Upper lobe of left lung (tissue), 6 donors: ENCODE measurements at regions not wholly inside any gene's neighbourhood (a gene's known extent, or its start where the extent isn't known, plus 50 kb on each side); places are given as distances from the start of the nearest gene placed in this dataset.
A peak's percentile ranks its signal among the peaks of the same experiment; 100 is the strongest.

Source experiments
- ATAC-seq, 2 donors: fragments of 200-7000 bp; cut with Tn5 transposase; one replicate each; pipeline ENCODE4 v1.9.1; 2022; ENCODE audit warnings: mild to moderate bottlenecking in 2 of 2, moderate library complexity in 2 of 2; ENCODE audit not compliant: low FRiP score in 2 of 2
- DNase-seq, 2 donors: peaks; one replicate each; pipeline ENCODE4 v3.0.0-alpha.2; 2019 to 2020
- H3K27ac ChIP-seq, 4 donors: fragments of 200-600 bp; sonication (generic); one replicate each; pipeline ENCODE4 v1.5.1; 2016 to 2019
- H3K27me3 ChIP-seq, 4 donors: fragments of 200-600 bp; sonication (generic); one replicate each; pipeline ENCODE4 v1.5.1; 2017 to 2019
- H3K36me3 ChIP-seq, 4 donors: fragments of 200-600 bp; sonication (generic); one replicate each; pipeline ENCODE4 v1.5.1; 2016 to 2019
- H3K4me1 ChIP-seq, 4 donors: fragments of 200-600 bp; sonication (generic); one replicate each; pipeline ENCODE4 v1.5.1; 2018 to 2019
- H3K4me3 ChIP-seq, 4 donors: fragments of 200-600 bp; sonication (generic); one replicate each; pipeline ENCODE4 v1.5.1; 2017 to 2019; ENCODE audit warnings: mild to moderate bottlenecking in 2 of 4, moderate library complexity in 1 of 4
- H3K9me3 ChIP-seq, 4 donors: fragments of 200-600 bp; sonication (generic); one replicate each; pipeline ENCODE4 v1.5.1; 2018 to 2019
- EP300 ChIP-seq, 4 donors: sonication (generic); formaldehyde crosslinking; IDR thresholded peaks; one replicate each; pipeline ENCODE4 v1.5.1; 2017; ENCODE audit warnings: antibody characterized with exemption in 4 of 4, control low read depth in 2 of 4
- POLR2A ChIP-seq, 4 donors: fragments of 450-650 bp; IDR thresholded peaks; one replicate each; pipeline ENCODE4 v1.5.1; 2016 to 2017; ENCODE audit warnings: antibody characterized with exemption in 4 of 4, mild to moderate bottlenecking in 2 of 4
- POLR2AphosphoS5 ChIP-seq, 2 donors: sonication (generic); formaldehyde crosslinking; IDR thresholded peaks; one replicate each; pipeline ENCODE4 v1.5.1; 2017; ENCODE audit warnings: antibody characterized with exemption in 2 of 2
- whole genome bisulfite sequencing, 2 donors: methylation state at CpG; one replicate each; pipeline ENCODE4 v1.1.5; 2017 to 2018; 5-methylcytosine and 5-hydroxymethylcytosine counted together
- TF ChIP-seq, protein P1 (sequence below), 6 experiments: fragments of 450-650 bp in 4 of 6; fragments of 200-600 bp in 2 of 6; sonication (generic) in 2 of 6; IDR thresholded peaks; one replicate each; pipeline ENCODE4 v1.5.1; 2016 to 2019; ENCODE audit warnings: antibody characterized with exemption in 6 of 6
- donor health status: DM: no; HTN: no; CAD: no; lungs with moderate emphysema.
- donor health status: DM: no; HTN: yes; CAD: no; lungs with severe emphysema.

GRCh38 chr22:25364736-25365241, 145.3 kb downstream of the CRYBB2 start:
- DNase-seq (no peak), ATAC-seq (no peak)
- TF ChIP-seq EP300 (IDR thresholded peaks at IDR 0.05) (no peak), POLR2AphosphoS5 (IDR thresholded peaks at IDR 0.05) (no peak), POLR2A (IDR thresholded peaks at IDR 0.05) (no peak)
- TF ChIP-seq, protein P1, sequence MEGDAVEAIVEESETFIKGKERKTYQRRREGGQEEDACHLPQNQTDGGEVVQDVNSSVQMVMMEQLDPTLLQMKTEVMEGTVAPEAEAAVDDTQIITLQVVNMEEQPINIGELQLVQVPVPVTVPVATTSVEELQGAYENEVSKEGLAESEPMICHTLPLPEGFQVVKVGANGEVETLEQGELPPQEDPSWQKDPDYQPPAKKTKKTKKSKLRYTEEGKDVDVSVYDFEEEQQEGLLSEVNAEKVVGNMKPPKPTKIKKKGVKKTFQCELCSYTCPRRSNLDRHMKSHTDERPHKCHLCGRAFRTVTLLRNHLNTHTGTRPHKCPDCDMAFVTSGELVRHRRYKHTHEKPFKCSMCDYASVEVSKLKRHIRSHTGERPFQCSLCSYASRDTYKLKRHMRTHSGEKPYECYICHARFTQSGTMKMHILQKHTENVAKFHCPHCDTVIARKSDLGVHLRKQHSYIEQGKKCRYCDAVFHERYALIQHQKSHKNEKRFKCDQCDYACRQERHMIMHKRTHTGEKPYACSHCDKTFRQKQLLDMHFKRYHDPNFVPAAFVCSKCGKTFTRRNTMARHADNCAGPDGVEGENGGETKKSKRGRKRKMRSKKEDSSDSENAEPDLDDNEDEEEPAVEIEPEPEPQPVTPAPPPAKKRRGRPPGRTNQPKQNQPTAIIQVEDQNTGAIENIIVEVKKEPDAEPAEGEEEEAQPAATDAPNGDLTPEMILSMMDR (IDR thresholded peaks at IDR 0.05), result no peak
- no peaks in the 10 kb centered on the region for H3K27me3 ChIP-seq
- WGBS, 2 donors, result 39 to 50% methylated on average over 7 to 13 of the region's 13 CpGs
- H3K36me3 ChIP-seq, result peaks cover under 1 to 7% (median 3%) of the 10 kb centered on the region in 4 donors
- H3K9me3 ChIP-seq, result no peaks in the 10 kb centered on the region
- peaks cover 18 to 50% (median 23%) of the 10 kb centered on the region in 4 donors for H3K4me1 ChIP-seq
- H3K27ac ChIP-seq, result peak overlapping the region in 2 of 4 donors; percentile 30 to 42
- no peak overlapping the region for H3K4me3 ChIP-seq

DNA sequence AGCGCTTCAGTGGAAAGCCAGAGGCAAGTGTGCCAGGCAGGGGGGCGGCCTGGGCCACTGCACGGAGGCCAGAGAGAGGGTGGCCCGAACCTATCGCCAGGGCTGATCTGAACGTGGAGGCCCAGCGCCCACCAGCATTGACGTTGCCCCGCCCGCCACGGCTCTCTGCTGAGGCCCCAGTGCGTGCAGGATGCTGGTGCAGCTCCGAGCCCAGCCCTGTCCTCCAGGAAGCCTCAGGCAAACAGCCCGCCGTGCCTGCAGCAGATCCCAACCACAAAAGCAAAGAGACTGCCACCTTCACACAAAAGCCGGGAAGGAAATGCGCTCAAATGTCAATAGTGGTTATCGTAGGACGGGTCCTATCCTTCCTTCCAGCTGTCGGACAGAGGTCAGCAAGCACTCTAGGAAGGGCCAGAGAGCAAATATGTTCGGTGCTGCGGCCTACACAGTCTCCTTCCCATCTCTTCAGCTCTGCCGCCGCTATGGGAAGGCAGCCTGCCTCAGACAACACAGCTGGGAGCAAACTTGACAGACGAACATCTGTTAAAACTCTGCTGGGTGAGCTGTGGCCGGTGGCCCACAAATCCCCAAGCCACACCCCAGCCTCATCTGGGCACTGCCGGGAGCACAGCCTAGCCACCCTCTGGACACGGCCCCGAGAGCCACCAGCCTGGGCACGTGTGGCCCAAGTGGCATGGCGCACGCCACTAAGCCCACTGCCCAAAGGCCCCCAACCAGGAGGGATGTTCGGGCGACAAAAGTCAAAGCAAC, 146.2 kb downstream of the CRYBB2 start:
- Histone ChIP-seq H3K9me3 (no peaks in the 10 kb centered on the region), H3K4me1 (peaks cover 18 to 50% (median 23%) of the 10 kb centered on the region in 4 donors), H3K27ac (peak overlapping the region in 1 of 4 donors; percentile 30), H3K4me3 (no peak overlapping the region), H3K27me3 (no peaks in the 10 kb centered on the region), H3K36me3 (peaks cover 0 to 3% (median 0%) of the 10 kb centered on the region in 4 donors)
- WGBS, 2 donors, result 67 to 83% methylated on average over 8 to 29 of the region's 34 CpGs
- ATAC-seq, result no peak
- peak in 1 of 2 donors; percentile 50 for TF ChIP-seq POLR2AphosphoS5 (IDR thresholded peaks at IDR 0.05)
- TF ChIP-seq EP300 (IDR thresholded peaks at IDR 0.05), result no peak
- no peak for DNase-seq

- Histone ChIP-seq H3K9me3 (no peaks in the 10 kb centered on the region), H3K27me3 (no peaks in the 10 kb centered on the region), H3K4me1 (peaks cover 18 to 50% (median 23%) of the 10 kb centered on the region in 4 donors), H3K27ac (no peak overlapping the region), H3K36me3 (no peaks in the 10 kb centered on the region), H3K4me3 (no peak overlapping the region)
- TF ChIP-seq POLR2A (IDR thresholded peaks at IDR 0.05), result no peak
- no peak for TF ChIP-seq POLR2AphosphoS5 (IDR thresholded peaks at IDR 0.05)
- TF ChIP-seq EP300 (IDR thresholded peaks at IDR 0.05), result no peak
- TF ChIP-seq, protein P1 (IDR thresholded peaks at IDR 0.05), result no peak
- ATAC-seq (no peak), DNase-seq (no peak)
- WGBS, 2 donors, result 87 to 100% methylated on average over 2 to 10 of the region's 10 CpGs
These were observed 147.0 kb downstream of the CRYBB2 start for GRCh38 chr22:25366408-25366807.

DNA sequence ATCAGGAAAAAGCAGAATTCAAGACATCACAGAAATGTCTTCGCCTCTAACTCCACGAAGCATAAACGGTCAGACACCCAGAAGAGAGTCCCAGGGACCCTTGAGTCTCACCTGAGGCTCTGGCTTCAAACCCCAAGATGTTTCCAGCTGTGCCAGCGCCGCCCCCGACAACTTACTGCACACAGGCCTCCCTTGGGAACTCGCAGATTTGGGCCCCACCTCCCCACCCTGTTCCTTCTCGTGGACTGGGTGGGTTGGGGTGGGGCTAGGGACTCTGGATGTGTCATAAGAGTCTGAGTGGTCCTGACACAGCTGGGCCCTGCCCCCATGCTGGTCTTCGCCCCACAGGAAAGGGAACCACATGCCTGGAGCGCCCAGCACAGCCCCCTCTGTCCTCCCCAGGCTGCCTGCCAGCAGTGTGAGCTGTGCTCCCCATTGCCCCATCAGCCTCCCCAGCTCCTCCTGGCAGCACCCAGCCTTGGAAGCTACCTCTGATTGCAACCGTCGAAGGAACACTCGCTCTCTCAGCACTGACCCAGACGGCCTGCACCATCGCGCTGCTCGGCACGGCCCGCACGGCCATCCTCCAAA, 147.5 kb downstream of the CRYBB2 start:
- H3K36me3 ChIP-seq, result peaks cover 0 to under 1% (median 0%) of the 10 kb centered on the region in 4 donors
- H3K27ac ChIP-seq, result no peak overlapping the region
- H3K27me3 ChIP-seq, result no peaks in the 10 kb centered on the region
- DNase-seq (peak in 1 of 2 donors; percentile 62), ATAC-seq (no peak)
- H3K4me3 ChIP-seq, result no peak overlapping the region
- TF ChIP-seq, protein P1 (IDR thresholded peaks at IDR 0.05), result no peak
- no peak for TF ChIP-seq POLR2AphosphoS5 (IDR thresholded peaks at IDR 0.05)
- TF ChIP-seq EP300 (IDR thresholded peaks at IDR 0.05), result no peak
- TF ChIP-seq POLR2A (IDR thresholded peaks at IDR 0.05), result no peak
- H3K4me1 ChIP-seq, result peaks cover 18 to 48% (median 23%) of the 10 kb centered on the region in 4 donors
- WGBS, 2 donors, result 94 to 96% methylated on average over 14 to 19 of the region's 20 CpGs
- H3K9me3 ChIP-seq, result no peaks in the 10 kb centered on the region

DNA sequence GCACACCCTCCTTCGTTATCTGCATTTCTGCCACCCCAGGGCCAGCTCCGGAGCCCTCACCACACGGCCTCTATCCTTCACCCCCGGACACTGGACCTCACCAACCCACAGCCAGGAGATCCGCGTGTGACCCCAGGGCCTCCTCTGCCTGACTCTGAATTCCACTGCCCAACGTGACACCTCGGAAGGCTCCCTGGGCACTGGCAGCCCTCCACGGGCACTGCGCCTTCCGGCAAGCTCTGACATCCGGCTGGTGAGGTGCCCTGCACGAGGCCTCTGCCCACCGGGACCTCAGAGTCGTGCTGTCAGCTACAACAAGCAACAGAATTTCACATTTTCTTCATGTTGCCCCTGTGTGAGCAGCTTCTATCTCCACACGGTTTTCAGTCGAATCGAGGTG, 148.3 kb downstream of the CRYBB2 start:
- peaks cover 0 to 8% (median 3%) of the 10 kb centered on the region in 4 donors for H3K36me3 ChIP-seq
- TF ChIP-seq POLR2AphosphoS5 (IDR thresholded peaks at IDR 0.05) (no peak), EP300 (IDR thresholded peaks at IDR 0.05) (no peak), POLR2A (IDR thresholded peaks at IDR 0.05) (no peak)
- TF ChIP-seq, protein P1 (IDR thresholded peaks at IDR 0.05), result no peak
- no peak overlapping the region for H3K4me3 ChIP-seq
- no peaks in the 10 kb centered on the region for H3K9me3 ChIP-seq
- peaks cover 18 to 44% (median 20%) of the 10 kb centered on the region in 4 donors for H3K4me1 ChIP-seq
- H3K27me3 ChIP-seq, result no peaks in the 10 kb centered on the region
- DNase-seq (no peak), ATAC-seq (no peak)
- no peak overlapping the region for H3K27ac ChIP-seq
- 93 to 95% methylated on average over 16 to 18 of the region's 18 CpGs for WGBS, 2 donors
